WERI-Rb-1 (cell line): ENCODE measurements at regions not wholly inside any gene's neighbourhood (a gene's known extent, or its start where the extent isn't known, plus 50 kb on each side); places are given as distances from the start of the nearest gene placed in this dataset.
A peak's percentile ranks its signal among the peaks of the same experiment; 100 is the strongest.

Experiments used
- DNase-seq: peaks from one replicate; pipeline ENCODE4 v3.0.0-alpha.2; 2020
- H3K27ac ChIP-seq: fragments of 250-450 bp; sonication (Bioruptor Pico); 2 replicates; pipeline ENCODE4 v1.5.1; 2020; ENCODE audit warnings: mild to moderate bottlenecking, moderate library complexity
- H3K27me3 ChIP-seq: fragments of 250-450 bp; sonication (Bioruptor Pico); 2 replicates; pipeline ENCODE4 v1.5.1; 2021; ENCODE audit warnings: mild to moderate bottlenecking, low read depth, moderate library complexity; ENCODE audit not compliant: insufficient read depth, severe bottlenecking
- H3K36me3 ChIP-seq: fragments of 250-450 bp; sonication (Bioruptor Pico); 2 replicates; pipeline ENCODE4 v1.5.1; 2020; ENCODE audit warnings: mild to moderate bottlenecking, moderate library complexity
- H3K4me3 ChIP-seq: 2 replicates; pipeline ENCODE4 v1.5.1; 2011; ENCODE audit warnings: low read depth, mild to moderate bottlenecking, control low read depth, low read length
- H3K9me3 ChIP-seq: fragments of 250-450 bp; sonication (Bioruptor Pico); 2 replicates; pipeline ENCODE4 v1.5.1; 2021; ENCODE audit warnings: mild to moderate bottlenecking, moderate library complexity; ENCODE audit not compliant: severe bottlenecking
- CTCF ChIP-seq: IDR thresholded peaks from 2 replicates; pipeline ENCODE4 v1.5.1; 2011; ENCODE audit warnings: low read depth, mild to moderate bottlenecking, control low read depth, inconsistent platforms, low read length

GRCh38 chr1:245087723-245088122 is 67.1 kb upstream of the KIF26B start:
- Histone ChIP-seq H3K36me3 (no peaks in the 10 kb centered on the region), H3K27me3 (no peaks in the 10 kb centered on the region), H3K4me3 (no peak overlapping the region), H3K9me3 (no peaks in the 10 kb centered on the region), H3K27ac (no peak overlapping the region)
- DNase-seq, result no peak
- TF ChIP-seq CTCF, result no peak

DNA sequence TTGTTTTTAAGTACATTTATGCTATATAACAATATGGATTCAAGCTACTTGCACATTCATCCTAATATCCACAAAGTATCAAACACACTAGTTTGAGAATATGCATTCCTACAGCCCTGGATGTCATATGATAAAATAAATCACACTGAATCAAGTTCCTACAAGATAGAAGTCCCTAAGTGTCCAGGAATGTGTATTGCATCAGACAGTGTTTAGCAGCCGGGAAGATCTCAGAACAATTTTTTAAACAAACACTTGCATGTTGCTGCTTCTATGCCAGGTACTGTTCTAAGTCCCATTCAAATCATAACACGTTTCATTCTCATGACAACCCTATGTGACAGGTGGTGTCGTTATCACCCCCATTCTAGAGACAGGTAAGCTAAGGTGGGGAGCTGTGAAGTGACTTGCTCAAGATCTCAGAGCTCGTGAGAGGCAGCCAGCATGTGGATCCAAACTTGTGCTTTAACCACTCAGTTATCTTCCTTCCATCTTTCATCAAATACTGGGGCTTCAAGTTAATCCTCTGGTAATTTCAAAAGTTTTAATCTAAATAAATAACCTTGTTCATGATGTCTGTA is 68.3 kb upstream of the KIF26B start:
- no peak for DNase-seq
- no peak overlapping the region for H3K27ac ChIP-seq
- no peaks in the 10 kb centered on the region for H3K36me3 ChIP-seq

GRCh38 chr1:245085508-245086095 is 69.2 kb upstream of the KIF26B start:
- Histone ChIP-seq H3K4me3 (no peak overlapping the region), H3K9me3 (no peaks in the 10 kb centered on the region), H3K36me3 (no peaks in the 10 kb centered on the region), H3K27me3 (no peaks in the 10 kb centered on the region), H3K27ac (no peak overlapping the region)
- no peak for TF ChIP-seq CTCF
- no peak for DNase-seq

More for the DNA sequence above, 68.3 kb upstream of the KIF26B start:
- TF ChIP-seq CTCF, result no peak
- Histone ChIP-seq H3K4me3 (no peak overlapping the region), H3K9me3 (no peaks in the 10 kb centered on the region), H3K27me3 (no peaks in the 10 kb centered on the region)

- no peak for TF ChIP-seq CTCF
- H3K36me3 ChIP-seq, result no peaks in the 10 kb centered on the region
- no peak overlapping the region for H3K27ac ChIP-seq
- H3K4me3 ChIP-seq, result no peak overlapping the region
- H3K9me3 ChIP-seq, result no peaks in the 10 kb centered on the region
- no peaks in the 10 kb centered on the region for H3K27me3 ChIP-seq
- DNase-seq, result no peak
These were observed 70.2 kb upstream of the KIF26B start for GRCh38 chr1:245084551-245084950.

DNA sequence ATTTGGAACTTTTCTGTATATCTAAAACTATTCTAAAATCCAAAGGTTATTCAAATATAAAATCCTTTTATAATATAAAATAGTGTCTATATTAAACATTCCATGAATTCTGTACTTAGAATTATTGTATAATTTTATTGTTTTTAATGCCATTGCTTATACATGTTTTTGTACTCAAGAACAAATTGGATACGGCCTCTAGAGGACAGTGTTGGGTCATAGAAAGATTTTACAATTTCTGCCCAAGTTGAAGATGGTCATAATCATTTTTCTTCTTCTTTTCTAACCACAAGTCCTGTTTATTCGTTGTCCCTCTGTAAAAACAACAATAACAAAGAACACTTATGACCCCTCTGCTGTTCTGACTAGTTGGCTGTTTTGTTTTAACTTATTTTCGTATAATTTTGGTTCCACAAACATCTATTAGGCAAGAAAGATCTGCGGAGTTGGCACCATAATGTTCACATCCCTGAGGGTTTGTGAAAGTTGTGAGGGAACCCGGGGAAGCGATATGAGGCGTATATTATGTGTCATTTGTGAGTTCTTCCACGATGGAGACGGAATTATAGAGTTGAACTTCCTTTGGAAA is 75.7 kb upstream of the KIF26B start:
- H3K4me3 ChIP-seq, result no peak overlapping the region
- H3K27me3 ChIP-seq, result no peaks in the 10 kb centered on the region
- no peak for DNase-seq
- H3K36me3 ChIP-seq, result no peaks in the 10 kb centered on the region
- no peak overlapping the region for H3K27ac ChIP-seq
- H3K9me3 ChIP-seq, result no peaks in the 10 kb centered on the region
- peak; percentile 60 for TF ChIP-seq CTCF
